NCI-H82 (cell line): ENCODE measurements at regions not wholly inside any gene's neighbourhood (a gene's known extent, or its start where the extent isn't known, plus 50 kb on each side); places are given as distances from the start of the nearest gene placed in this dataset.

Experiments used
- DNase-seq: peaks from one replicate; lab custom pipeline; 2025; lab: John Stamatoyannopoulos, UW

DNA sequence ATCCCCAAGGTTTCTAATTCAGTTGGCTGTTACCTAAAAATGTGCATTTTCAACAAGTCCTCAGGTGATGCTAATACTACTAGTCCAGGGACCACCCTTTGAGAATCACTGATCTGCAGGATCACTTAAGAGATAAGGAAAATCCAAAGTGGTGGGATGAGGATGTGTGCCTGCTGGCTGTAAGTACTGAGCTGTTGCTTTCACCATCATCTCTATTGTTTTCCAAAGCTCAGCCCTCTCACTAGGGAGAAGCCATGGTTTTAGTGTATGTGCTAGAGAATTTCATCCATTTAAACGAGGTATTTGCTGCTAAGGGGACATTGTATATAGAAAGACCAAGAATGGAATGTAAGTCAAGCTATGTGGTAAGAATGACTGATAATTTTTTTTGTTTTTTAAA, 202.3 kb downstream of the KIF21A start:
- DNase-seq = no peak

DNA sequence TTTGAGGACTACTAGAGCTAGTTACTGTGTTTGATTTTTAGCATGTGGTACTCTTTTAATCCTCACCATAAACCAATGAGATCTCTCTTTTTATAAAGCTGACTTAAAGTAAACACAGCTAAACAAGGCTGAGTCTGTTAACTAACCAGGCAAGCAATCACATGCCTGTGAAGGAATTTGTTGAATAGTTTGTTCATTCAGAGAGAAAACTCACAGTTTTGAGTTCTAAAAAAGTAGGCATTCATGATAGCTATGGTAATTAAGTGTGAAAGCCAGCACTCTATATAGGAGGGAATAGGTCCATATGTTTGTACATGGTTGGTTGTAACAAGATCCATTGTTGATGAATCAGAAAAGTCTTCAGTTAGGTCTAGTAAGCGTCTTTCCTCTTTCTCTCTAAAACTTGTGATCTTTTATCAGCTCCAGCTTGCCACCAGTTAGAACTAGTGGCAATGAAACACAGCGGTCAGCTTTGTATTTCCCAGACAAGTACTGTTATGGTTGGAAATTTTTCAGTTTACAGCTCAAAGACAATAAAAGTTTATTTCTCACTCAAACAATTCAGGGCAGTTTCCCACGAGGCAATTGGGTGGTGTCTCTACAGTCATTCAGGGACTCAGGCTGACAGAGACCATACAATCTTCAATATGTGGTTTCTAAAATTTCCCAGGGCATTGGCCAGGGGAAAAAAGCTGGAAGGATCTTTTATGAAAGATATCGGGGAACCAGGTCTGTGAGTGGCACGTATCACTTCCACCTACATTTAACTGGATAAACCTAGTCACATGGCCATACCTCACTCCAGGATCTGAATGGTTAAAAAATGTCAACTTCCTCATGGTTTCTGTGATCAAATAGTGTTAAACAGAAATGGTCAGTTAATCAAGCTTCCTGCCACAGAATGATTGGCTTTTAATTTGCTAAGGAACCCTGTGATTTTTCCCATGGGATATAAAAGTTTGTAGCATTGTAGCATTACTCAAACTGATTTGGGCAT, 203.1 kb downstream of the KIF21A start:
- no peak for DNase-seq

DNA sequence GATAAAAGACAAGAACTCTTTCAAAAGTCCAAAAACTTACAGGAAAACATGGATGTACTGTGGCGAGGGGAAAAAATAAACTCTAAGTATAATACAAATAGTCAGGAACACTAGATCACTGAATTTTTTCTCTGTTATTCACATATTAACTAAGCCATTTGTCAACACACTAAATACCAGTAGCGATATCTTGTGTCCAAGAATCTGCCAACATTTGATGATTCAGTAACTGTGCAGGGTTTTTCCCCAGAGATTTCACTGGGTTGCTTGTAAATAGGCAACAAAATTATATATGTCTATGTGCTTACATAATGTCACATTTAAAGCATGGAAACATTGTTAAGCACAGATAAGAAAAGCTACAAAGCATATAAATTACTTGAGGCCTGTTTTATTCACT, 205.9 kb downstream of the KIF21A start:
- DNase-seq = no peak

DNA sequence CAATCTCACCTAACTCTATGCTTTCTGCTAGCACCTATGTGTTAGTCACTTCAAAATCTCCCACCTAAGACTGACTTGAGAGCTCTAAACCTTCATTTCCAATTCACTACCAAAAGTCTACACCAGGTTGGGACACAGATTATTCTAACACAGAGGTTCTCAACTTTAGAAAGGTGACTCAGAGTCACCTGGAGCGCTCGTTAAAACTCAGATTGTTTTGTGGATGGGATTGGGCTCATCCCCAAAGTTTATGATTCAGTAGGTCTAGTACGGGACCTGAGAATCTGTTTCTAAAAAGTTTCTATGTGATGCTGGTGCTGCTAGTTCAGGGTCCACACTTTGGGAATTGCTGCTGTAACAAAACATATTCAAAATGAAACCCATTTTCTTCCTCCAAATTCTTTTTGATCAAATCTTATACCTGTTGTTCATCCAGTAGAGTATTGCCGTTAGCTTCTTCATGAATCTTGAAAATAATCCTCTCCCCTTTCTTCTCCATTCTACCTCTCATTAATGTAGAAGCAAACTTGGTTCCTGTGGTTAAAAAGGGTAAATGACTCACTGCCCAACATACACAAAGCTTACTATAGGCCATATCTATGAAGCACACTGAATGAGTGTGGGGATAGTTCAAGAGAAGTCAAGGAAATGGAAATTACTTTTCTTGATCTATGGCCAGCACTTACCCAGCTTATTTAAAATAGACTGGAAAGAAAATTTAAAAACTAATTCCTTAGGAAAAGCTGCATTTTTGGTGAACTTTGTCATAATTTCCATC, 206.7 kb downstream of the KIF21A start:
- no peak for DNase-seq

DNA sequence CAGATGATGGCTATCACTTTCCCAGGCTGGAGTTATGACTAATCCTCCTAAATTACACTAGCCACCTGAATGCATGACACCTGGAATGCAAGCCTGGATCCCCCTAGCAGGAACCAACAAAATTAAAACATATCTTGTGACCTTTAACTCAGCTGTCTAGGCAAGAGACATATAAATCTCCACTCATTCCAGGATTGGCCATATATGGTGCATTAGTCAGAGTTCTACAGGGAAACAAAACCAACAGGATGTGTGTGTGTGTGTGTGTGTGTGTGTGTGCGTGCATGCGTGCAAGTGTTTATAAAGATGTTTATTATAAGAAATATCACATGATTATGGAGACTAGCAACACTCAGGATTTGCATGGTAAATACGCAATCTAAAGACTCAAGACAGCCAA, 212.8 kb downstream of the KIF21A start:
- DNase-seq = no peak

DNA sequence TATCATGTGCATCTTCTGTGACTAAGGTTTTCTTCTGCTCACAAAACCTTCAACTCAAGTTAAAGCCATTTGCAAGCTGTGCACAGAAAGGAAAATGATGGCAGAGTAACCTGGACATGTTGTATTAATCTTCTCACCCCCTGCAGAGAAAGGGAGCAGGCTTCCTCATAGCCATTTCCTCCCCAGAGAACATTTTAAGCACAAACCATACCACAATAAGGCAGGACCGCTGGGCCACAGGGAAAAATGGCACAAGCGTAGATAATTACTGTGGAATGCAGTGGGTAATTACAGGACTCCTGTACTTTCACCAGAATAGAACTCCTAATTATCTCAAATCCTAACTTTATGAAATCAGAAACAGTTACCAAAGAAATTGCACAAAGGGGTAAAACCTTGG, 215.7 kb downstream of the KIF21A start:
- DNase-seq = no peak

DNA sequence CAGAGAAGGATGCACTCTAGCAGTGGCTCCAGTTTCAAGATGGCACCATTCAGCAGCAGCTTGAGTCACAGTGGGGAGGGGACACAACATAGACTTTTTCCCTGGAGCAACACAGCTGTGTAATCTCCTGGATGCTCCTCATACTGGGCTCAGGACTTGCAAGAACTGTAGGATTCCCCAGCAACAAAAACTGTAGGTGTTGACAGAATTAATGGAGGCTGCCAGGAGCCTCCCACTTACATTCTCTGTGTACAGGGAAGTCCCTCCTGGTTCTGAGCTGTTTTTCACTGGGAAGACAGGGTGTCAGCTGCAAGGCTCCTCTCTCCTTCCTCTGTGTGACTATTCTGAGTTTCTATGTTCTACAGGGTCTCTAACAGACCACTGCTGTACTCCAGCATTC, 217.9 kb downstream of the KIF21A start:
- DNase-seq = no peak

DNA sequence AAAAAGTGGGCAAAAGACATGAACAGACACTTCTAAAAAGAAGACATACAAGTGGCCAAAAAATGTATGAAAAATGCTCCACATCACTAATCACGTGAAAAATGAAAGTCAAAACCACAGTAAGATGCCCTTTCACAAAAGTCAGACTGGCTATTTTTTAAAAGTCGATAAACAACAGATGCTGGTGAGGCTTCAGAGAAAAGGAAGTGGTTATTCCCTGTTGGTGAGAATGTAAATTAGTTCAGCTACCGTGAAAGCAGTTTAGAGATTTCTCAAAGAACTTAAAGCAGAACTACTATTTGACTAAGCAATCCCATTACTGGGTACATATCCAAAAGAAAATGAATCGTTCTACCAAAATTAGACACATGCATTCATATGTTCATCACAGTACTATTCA, 237.0 kb downstream of the KIF21A start:
- no peak for DNase-seq

DNA sequence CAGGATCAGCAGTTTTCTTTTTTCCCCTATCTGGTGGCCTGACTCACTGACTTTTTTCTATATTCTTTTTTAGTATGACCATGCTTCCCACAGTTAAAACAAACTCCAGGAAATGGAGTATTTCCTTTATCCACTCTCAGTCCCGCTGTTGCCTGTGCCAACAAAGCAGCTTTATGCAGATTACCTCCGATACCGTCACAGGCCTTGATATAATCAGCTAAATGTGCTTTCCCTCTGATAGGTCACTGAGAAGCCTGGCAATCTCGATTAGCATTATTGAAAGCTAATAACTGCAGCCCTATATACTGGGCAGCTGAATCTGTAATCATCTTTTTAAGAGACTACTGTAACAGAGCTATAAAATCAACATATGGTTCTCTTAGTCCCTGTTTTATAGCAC, 243.6 kb downstream of the KIF21A start:
- DNase-seq = peak; percentile 86

DNA sequence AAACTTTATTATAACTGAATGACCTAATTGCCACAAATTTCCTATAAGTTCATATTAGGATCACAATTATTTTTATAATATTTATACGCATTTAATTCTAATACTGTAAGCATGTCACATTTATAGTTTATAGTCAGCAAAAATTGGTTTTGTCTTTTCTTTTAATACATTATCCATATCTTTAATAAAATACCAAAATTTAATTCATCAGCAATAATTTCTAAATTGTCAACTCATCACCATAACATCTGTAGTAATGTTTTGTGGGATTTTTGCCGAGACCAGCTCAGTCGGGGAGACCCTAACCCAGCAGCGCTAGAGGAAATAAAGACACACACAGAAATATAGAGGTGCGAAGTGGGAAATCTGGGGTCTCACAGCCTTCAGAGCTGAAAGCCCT, 254.2 kb downstream of the KIF21A start:
- DNase-seq = no peak

DNA sequence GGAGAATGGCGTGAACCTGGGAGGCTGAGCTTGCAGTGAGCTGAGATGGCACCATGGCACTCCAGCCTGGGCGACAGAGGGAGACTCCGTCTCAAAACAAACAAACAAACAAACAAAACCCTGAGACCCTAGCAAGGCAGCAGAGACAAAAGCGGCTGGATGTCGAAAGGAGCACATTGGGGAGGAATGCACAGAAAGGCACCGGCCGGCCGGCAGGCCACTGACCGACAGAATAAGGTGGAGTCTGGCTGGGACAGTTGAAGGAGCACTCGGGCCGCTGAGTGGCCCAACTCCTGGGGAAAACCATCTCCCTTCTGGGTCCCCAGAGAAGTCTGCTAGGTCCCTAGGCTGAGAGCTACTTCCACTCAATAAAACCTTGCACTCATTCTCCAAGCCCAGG, 256.2 kb downstream of the KIF21A start:
- DNase-seq = no peak

DNA sequence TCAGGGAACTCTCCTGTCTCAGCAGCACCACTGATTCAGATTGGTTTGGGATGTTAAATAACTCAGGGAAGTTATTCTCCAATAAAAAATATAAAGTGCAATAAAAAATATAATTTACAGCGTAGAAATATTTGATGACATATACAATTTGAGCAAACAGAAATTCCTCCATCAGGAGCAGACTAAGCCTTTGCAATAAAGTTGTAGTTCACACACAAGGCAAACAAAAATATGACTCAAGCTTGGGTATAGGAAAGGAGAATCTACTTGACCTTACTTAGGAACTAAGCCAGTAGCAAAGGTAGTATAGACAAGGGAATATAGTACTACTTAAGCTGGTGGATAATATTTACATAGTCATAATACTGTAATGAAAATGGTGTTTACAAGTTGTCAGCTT, 264.1 kb downstream of the KIF21A start:
- no peak for DNase-seq

DNA sequence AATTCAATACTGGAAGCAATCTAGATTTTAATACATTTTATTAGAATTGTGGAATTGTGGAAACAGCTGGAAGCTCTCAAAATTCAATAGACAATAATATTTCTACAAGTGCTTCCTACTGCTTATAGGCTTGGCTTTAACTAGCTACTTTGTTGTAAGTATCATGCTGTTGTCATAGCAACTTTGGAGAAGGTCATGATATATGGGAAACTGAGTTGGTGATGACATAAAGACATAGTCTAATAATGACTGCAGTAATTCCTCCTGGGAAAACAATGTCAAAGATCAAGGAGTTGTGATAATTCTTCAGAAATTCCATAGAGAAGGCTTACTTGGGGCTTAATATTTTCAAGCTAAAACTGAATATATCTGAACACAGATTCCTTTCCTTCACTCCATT, 266.6 kb downstream of the KIF21A start:
- no peak for DNase-seq

DNA sequence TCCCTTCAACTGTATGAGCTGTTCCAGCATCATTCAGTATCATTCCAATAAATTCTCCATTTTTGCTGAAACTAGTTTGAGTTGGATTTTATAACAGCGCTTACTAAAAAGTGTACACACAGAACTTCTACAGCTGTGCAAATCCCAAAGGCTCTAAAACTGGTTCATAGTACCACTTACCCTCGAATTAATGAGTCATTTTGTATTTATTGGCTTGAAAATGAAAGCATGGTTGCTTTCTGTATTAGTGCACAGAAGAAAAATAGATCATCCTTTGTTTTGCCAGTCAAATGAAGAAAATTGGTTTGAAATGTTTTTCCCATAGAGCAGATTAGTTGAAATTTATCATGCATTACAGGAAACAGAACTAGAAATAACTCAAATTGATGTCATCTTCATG, 268.3 kb upstream of the CPNE8 start:
- DNase-seq = no peak

DNA sequence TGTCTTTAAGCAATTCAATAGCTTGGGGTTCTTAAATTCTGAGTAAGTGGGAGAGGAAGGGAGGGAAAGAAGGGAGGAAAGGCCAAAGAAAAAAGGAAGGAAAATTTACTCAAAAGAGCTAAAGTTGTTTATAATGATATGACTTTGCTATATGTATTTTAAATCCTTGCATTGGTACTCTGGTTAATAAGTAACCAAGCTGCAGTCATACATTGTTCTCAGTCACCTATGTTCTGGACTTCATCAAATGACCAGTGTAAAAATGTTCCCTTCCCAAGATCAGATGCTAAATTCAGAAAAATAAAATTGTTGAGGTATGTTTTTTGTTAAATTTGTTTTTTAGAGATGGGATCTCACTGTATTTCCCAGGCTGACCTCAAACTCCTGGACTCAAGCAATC, 259.9 kb upstream of the CPNE8 start:
- no peak for DNase-seq

DNA sequence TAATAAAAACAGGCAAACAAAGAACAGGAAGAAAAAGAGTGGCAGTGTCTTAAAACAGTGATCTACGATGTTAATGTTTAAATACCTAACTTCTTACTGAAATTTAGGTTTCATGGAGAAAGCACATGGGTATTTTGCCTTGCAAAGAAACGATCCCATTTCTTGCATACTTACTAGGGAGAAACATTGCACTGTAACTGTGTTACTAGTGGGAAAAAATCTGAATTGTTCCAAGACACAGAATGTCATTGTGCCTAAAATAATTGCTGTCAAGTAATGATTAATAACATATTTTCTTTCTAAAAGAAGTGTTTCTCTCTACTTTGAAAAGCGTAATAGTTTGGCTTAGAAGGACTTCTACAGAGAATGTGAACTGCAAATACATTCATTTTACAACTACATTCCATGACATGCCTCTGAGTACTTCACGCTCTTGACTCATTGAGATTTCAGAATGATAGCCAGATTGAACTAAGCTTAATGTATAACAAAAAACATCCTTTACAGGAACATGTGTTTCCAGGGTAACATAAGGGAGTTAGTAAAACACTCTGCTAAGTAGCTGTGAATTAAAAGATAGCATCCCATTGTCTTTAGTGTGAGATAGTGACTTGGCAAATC, 256.2 kb upstream of the CPNE8 start:
- DNase-seq = peak; percentile 60

DNA sequence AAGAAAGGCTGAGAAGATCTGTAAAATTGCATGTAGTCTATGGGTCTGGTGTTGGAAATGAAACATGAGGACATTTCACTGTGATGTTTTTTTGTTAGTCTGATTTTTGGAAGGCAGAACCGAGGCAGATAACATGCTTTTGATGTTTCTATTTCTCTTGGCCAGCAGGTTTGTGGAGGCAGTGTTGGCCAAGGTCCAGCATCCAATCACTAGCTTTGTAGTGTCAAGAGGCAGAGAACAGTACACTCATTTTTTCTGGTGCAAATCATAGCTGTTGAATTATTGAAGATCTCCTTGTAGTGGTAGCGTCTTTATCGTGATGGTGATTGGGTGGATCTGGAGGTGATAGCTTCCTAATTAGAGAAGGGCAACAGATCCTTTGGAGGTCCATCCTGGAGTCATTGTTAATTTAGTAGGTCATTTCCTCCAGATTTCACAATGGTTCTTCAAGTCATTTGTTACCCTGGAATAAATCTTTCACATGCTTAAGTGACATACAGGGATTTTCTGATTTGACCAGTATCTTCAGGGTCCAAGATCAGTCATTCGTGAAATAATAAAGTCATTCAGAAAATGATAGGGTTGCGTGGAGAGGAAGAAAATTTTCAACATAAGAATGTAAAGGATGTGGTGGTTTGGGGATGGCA, 252.4 kb upstream of the CPNE8 start:
- no peak for DNase-seq

DNA sequence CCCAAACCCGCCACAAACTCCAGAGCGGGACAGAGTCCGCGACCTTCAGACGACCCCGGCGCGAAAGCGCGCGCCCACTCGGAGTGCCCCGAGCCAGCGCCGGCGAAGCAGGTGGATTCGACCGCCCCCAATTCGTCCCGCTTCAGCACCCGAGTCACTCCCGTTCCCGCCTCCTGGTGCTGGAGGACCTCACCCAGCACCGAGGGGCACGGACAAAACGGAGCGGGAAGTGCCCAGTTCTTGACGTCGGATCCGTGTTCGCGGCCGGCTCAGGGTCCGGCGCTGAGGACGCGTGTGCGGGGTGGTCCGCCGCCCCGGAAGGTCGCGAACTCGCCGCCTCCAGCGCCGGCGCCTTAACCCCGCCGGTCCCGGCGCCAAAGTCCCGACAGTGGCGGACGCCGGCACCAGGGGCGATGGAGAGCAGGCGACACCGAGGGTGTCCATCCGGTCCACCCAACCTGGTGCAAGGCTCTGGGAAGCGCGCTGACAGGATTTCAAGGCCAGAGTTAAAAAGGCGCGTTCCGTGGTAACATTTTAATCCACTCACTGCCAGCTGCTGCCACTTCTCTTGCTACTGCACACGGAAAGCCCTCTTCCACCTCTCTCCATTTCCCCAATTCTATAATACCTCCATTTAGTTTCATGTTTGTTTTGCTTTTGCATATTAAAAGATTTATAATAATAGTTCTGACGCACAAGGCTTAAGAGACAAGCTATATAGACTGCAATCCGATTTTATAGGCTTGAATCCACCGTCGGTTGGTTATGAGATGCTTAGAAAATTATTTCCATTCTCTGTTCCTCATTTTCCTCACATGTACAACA, 240.0 kb upstream of the CPNE8 start:
- DNase-seq = no peak

DNA sequence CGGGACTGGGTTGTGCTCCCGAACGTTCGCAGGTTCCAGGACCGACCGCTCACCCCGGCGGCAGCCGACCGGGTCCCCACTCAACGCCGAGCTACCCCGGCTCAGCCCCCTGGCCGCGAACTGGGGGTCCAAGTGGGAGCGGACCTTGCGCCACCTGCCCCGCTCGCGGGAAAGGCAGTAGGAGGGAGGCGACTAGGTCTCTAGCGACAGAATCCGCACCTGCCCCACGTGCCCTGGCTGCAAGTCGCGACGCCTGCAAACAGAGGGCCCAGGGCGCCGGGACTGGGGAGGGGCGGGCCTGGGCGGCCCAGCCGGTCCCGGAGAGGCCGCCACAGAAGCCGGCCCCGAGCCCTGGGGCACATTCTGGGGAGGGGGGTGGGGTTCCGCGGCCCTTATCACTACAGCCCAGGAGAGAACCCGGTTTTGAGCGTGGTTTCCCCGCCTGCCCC, 239.2 kb upstream of the CPNE8 start:
- DNase-seq = no peak

DNA sequence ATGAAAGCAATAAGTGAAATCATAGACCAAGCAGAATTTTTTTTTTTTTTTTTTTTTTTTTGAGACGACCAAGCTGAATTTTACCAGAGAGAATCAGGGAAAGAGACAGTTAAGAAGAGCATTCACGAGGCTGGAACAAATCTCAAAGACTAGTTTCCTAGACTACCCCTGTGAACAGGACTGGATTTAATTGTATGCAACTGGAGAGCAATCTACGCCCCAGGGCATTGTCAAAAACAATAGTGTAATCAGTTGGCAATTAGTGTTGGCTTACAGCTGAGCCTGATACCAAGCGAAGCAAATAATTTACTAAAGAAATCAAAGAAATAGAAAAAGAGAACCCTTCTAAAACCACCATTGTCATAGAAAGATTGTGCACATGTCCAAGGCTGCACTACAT, 232.9 kb upstream of the CPNE8 start:
- no peak for DNase-seq

DNA sequence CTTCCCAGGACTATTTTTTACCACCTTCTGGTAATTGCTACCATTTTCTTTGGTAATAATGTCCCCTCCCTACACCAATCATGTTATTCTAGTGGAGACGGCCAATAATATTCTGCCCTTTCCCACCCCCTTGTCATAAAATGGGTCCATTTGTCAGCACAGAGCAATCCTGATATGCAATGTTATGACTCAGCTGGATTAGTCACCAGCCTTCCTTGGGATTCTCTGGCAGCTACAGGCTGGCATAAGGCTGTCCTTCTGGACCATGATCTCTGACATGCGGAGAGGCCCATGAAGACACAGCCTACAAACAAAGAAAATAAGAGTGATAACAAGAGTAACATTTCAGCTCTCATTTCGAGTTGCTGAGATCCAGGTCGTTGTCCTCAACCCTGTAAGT, 222.0 kb upstream of the CPNE8 start:
- DNase-seq = peak; percentile 27
